ENCODE measurements at regions not wholly inside any gene's neighbourhood (a gene's known extent, or its start where the extent isn't known, plus 50 kb on each side); places are given as distances from the start of the nearest gene placed in this dataset.

DNA sequence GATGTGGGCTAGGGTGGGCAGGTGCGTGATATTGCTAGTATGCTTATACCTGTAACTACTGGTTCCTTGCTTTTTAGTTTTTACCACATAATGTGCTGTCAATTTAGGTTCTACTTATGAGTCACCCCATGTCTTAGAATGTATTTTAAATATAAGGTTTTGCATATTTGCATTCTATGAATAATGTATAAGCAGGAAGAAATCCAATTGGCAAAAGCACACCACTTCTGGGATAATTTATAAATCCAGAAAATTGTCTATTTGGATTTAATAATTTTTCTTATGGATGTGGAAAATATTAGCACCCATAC, 421.6 kb downstream of the PCDH7 start:
- no peak for TF ChIP-seq POLR2A (IDR thresholded peaks at IDR 0.05)
- no peak for TF ChIP-seq POLR2AphosphoS5 (IDR thresholded peaks at IDR 0.05)
- TF ChIP-seq, protein P1, sequence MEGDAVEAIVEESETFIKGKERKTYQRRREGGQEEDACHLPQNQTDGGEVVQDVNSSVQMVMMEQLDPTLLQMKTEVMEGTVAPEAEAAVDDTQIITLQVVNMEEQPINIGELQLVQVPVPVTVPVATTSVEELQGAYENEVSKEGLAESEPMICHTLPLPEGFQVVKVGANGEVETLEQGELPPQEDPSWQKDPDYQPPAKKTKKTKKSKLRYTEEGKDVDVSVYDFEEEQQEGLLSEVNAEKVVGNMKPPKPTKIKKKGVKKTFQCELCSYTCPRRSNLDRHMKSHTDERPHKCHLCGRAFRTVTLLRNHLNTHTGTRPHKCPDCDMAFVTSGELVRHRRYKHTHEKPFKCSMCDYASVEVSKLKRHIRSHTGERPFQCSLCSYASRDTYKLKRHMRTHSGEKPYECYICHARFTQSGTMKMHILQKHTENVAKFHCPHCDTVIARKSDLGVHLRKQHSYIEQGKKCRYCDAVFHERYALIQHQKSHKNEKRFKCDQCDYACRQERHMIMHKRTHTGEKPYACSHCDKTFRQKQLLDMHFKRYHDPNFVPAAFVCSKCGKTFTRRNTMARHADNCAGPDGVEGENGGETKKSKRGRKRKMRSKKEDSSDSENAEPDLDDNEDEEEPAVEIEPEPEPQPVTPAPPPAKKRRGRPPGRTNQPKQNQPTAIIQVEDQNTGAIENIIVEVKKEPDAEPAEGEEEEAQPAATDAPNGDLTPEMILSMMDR (IDR thresholded peaks at IDR 0.05): no peak
